PFSK-1 (cell line): ENCODE measurements at regions not wholly inside any gene's neighbourhood (a gene's known extent, or its start where the extent isn't known, plus 50 kb on each side); places are given as distances from the start of the nearest gene placed in this dataset.

Experiments
- POLR2AphosphoS5 ChIP-seq: IDR thresholded peaks from 2 replicates; pipeline ENCODE4 v1.6.1; 2012; ENCODE audit warnings: low read depth, mild to moderate bottlenecking, control low read depth, low read length, moderate library complexity
- SIN3A ChIP-seq: IDR thresholded peaks from 2 replicates; pipeline ENCODE4 v1.6.1; 2012; ENCODE audit warnings: mild to moderate bottlenecking, low read length, moderate library complexity, borderline replicate concordance; ENCODE audit not compliant: insufficient read depth
- TAF1 ChIP-seq: IDR thresholded peaks from 2 replicates; pipeline ENCODE4 v1.6.1; 2012; ENCODE audit warnings: low read length, control low read depth, borderline replicate concordance; ENCODE audit not compliant: insufficient read depth
- TF ChIP-seq, protein P1 (sequence below), 2 experiments: IDR thresholded peaks; 2 replicates each; pipeline versions ENCODE4 v1.6.1 to v1.8.0; 2011 to 2012; ENCODE audit warnings: low read depth in 2 of 2, low read length in 2 of 2, control low read depth in 1 of 2, inconsistent platforms in 1 of 2, mild to moderate bottlenecking in 1 of 2, moderate library complexity in 1 of 2; ENCODE audit not compliant: insufficient read depth in 1 of 2

- TF ChIP-seq TAF1: no peak
- TF ChIP-seq, protein P1, sequence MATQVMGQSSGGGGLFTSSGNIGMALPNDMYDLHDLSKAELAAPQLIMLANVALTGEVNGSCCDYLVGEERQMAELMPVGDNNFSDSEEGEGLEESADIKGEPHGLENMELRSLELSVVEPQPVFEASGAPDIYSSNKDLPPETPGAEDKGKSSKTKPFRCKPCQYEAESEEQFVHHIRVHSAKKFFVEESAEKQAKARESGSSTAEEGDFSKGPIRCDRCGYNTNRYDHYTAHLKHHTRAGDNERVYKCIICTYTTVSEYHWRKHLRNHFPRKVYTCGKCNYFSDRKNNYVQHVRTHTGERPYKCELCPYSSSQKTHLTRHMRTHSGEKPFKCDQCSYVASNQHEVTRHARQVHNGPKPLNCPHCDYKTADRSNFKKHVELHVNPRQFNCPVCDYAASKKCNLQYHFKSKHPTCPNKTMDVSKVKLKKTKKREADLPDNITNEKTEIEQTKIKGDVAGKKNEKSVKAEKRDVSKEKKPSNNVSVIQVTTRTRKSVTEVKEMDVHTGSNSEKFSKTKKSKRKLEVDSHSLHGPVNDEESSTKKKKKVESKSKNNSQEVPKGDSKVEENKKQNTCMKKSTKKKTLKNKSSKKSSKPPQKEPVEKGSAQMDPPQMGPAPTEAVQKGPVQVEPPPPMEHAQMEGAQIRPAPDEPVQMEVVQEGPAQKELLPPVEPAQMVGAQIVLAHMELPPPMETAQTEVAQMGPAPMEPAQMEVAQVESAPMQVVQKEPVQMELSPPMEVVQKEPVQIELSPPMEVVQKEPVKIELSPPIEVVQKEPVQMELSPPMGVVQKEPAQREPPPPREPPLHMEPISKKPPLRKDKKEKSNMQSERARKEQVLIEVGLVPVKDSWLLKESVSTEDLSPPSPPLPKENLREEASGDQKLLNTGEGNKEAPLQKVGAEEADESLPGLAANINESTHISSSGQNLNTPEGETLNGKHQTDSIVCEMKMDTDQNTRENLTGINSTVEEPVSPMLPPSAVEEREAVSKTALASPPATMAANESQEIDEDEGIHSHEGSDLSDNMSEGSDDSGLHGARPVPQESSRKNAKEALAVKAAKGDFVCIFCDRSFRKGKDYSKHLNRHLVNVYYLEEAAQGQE (IDR thresholded peaks at IDR 0.05; ENCODE audit: insufficient read depth in 1 of 2, low read depth in 2 of 2, low read length in 2 of 2): no peak
- no peak for TF ChIP-seq SIN3A
- TF ChIP-seq POLR2AphosphoS5: no peak
These were observed 557.1 kb upstream of the CADM1 start for GRCh38 chr11:116061322-116061721.
